ENCODE measurements at regions not wholly inside any gene's neighbourhood (a gene's known extent, or its start where the extent isn't known, plus 50 kb on each side); places are given as distances from the start of the nearest gene placed in this dataset.

DNA sequence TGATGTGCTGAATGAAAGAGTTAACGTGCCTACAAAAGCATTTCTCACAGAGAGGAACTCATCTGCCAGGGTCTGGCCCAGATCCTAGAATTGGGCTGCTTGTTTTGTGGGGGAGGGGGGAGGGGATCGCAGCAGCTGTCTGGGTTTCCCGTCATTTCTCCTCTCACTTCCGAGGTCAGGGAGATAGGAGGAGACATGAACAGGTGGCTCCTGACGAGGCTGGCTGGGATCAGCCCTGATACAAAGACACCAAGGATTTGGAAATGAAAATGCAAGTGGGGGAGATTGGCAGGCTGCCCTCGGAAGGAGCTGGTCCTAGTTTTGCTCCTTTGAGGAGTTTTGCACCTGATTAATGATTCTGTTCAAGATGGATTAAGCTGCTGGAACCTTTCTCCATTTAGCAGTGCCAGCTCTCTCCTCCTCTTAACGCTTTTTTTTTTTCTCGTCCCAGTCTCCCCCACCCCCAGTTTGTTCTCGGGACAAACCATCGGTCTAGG is 86.8 kb upstream of the KMT2C start:
- TF ChIP-seq, protein P1, sequence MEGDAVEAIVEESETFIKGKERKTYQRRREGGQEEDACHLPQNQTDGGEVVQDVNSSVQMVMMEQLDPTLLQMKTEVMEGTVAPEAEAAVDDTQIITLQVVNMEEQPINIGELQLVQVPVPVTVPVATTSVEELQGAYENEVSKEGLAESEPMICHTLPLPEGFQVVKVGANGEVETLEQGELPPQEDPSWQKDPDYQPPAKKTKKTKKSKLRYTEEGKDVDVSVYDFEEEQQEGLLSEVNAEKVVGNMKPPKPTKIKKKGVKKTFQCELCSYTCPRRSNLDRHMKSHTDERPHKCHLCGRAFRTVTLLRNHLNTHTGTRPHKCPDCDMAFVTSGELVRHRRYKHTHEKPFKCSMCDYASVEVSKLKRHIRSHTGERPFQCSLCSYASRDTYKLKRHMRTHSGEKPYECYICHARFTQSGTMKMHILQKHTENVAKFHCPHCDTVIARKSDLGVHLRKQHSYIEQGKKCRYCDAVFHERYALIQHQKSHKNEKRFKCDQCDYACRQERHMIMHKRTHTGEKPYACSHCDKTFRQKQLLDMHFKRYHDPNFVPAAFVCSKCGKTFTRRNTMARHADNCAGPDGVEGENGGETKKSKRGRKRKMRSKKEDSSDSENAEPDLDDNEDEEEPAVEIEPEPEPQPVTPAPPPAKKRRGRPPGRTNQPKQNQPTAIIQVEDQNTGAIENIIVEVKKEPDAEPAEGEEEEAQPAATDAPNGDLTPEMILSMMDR (IDR thresholded peaks at IDR 0.05 in 4 of 5, conservative IDR thresholded peaks at IDR 0.05 in 1 of 5): no peak
- TF ChIP-seq POLR2A (IDR thresholded peaks at IDR 0.05): no peak
